Suprapubic skin (tissue), 4 donors: ENCODE measurements at regions not wholly inside any gene's neighbourhood (a gene's known extent, or its start where the extent isn't known, plus 50 kb on each side); places are given as distances from the start of the nearest gene placed in this dataset.

Experiments used
- DNase-seq, 2 donors: peaks; one replicate each; pipeline ENCODE4 v3.0.0-alpha.2; 2019; ENCODE audit warnings: low spot score in 2 of 2
- H3K27ac ChIP-seq: fragments of 200-600 bp; sonication (generic); one replicate; pipeline ENCODE4 v1.5.1; 2019
- H3K27me3 ChIP-seq: fragments of 200-600 bp; sonication (generic); one replicate; pipeline ENCODE4 v1.5.1; 2019
- H3K36me3 ChIP-seq: fragments of 200-600 bp; sonication (generic); one replicate; pipeline ENCODE4 v1.5.1; 2019
- H3K4me1 ChIP-seq: fragments of 200-600 bp; sonication (generic); one replicate; pipeline ENCODE4 v1.5.1; 2019
- H3K4me3 ChIP-seq: fragments of 200-600 bp; sonication (generic); one replicate; pipeline ENCODE4 v1.5.1; 2019; ENCODE audit warnings: mild to moderate bottlenecking
- H3K9me3 ChIP-seq: fragments of 200-600 bp; sonication (generic); one replicate; pipeline ENCODE4 v1.5.1; 2019
- CTCF ChIP-seq, 2 donors: fragments of 200-600 bp in 1 of 2; fragments of 450-650 bp in 1 of 2; sonication (generic) in 1 of 2; IDR thresholded peaks; one replicate each; pipeline ENCODE4 v1.5.1; 2016 to 2019; ENCODE audit warnings: antibody characterized with exemption in 2 of 2, mild to moderate bottlenecking in 1 of 2, moderate library complexity in 1 of 2
- EP300 ChIP-seq: sonication (generic); formaldehyde crosslinking; IDR thresholded peaks from one replicate; pipeline ENCODE4 v1.6.1; 2017; ENCODE audit warnings: antibody characterized with exemption
- POLR2A ChIP-seq, 2 donors: fragments of 450-650 bp; IDR thresholded peaks; one replicate each; pipeline ENCODE4 v1.6.1; 2017; ENCODE audit warnings: antibody characterized with exemption in 2 of 2, mild to moderate bottlenecking in 2 of 2, moderate library complexity in 2 of 2
- POLR2AphosphoS5 ChIP-seq, 3 donors: sonication (generic); formaldehyde crosslinking; IDR thresholded peaks; one replicate each; pipeline ENCODE4 v1.6.1; 2017; ENCODE audit warnings: antibody characterized with exemption in 3 of 3
- WGBS: methylation state at CpG from one replicate; pipeline ENCODE4 v1.1.5; 2018; 5-methylcytosine and 5-hydroxymethylcytosine counted together

GRCh38 chr10:43809211-43809930, 160.7 kb upstream of the ZNF32 start:
- no peaks in the 10 kb centered on the region for H3K27me3 ChIP-seq
- H3K27ac ChIP-seq = peak overlapping the region; percentile 54
- 53% methylated on average over 8 of the region's 8 CpGs for WGBS
- H3K4me1 ChIP-seq = peaks cover 13% of the 10 kb centered on the region
- TF ChIP-seq POLR2A (IDR thresholded peaks at IDR 0.05) (no peak), POLR2AphosphoS5 (IDR thresholded peaks at IDR 0.05) (no peak), EP300 (no peak), CTCF (IDR thresholded peaks at IDR 0.05) (no peak)
- H3K4me3 ChIP-seq = no peak overlapping the region
- no peaks in the 10 kb centered on the region for H3K36me3 ChIP-seq
- DNase-seq = no peak
- no peaks in the 10 kb centered on the region for H3K9me3 ChIP-seq

GRCh38 chr10:43808136-43808535, 159.5 kb upstream of the ZNF32 start:
- H3K4me1 ChIP-seq = peaks cover 13% of the 10 kb centered on the region
- no peaks in the 10 kb centered on the region for H3K36me3 ChIP-seq
- DNase-seq = no peak
- H3K9me3 ChIP-seq = no peaks in the 10 kb centered on the region
- H3K27me3 ChIP-seq = no peaks in the 10 kb centered on the region
- H3K4me3 ChIP-seq = no peak overlapping the region
- no peak overlapping the region for H3K27ac ChIP-seq
- TF ChIP-seq CTCF (IDR thresholded peaks at IDR 0.05) (no peak), POLR2A (IDR thresholded peaks at IDR 0.05) (no peak), POLR2AphosphoS5 (IDR thresholded peaks at IDR 0.05) (no peak), EP300 (no peak)
- 87% methylated on average over 3 of the region's 3 CpGs for WGBS

- DNase-seq = no peak
- Histone ChIP-seq H3K9me3 (no peaks in the 10 kb centered on the region), H3K27ac (no peak overlapping the region), H3K27me3 (no peaks in the 10 kb centered on the region), H3K36me3 (no peaks in the 10 kb centered on the region), H3K4me1 (peaks cover 13% of the 10 kb centered on the region), H3K4me3 (no peak overlapping the region)
- WGBS = 96% methylated on average over 13 of the region's 13 CpGs
- TF ChIP-seq POLR2AphosphoS5 (IDR thresholded peaks at IDR 0.05) (no peak), EP300 (no peak), CTCF (IDR thresholded peaks at IDR 0.05) (no peak), POLR2A (IDR thresholded peaks at IDR 0.05) (no peak)
Measured at GRCh38 chr10:43806831-43807640, 158.4 kb upstream of the ZNF32 start.

- no peaks in the 10 kb centered on the region for H3K9me3 ChIP-seq
- DNase-seq = no peak
- H3K27me3 ChIP-seq = peaks cover 6% of the 10 kb centered on the region
- H3K27ac ChIP-seq = no peak overlapping the region
- no peaks in the 10 kb centered on the region for H3K4me1 ChIP-seq
- WGBS = 64% methylated on average over 7 of the region's 7 CpGs
- H3K4me3 ChIP-seq = no peak overlapping the region
- H3K36me3 ChIP-seq = no peaks in the 10 kb centered on the region
- TF ChIP-seq EP300 = no peak
- no peak for TF ChIP-seq POLR2A (IDR thresholded peaks at IDR 0.05)
- TF ChIP-seq CTCF (IDR thresholded peaks at IDR 0.05) = no peak
- TF ChIP-seq POLR2AphosphoS5 (IDR thresholded peaks at IDR 0.05) = no peak
Measured at GRCh38 chr10:43803791-43804190, 155.1 kb upstream of the ZNF32 start.

- no peak for DNase-seq
- WGBS = 83% methylated on average over 6 of the region's 6 CpGs
- TF ChIP-seq EP300 (no peak), POLR2AphosphoS5 (IDR thresholded peaks at IDR 0.05) (no peak), CTCF (IDR thresholded peaks at IDR 0.05) (no peak), POLR2A (IDR thresholded peaks at IDR 0.05) (no peak)
Measured at GRCh38 chr10:43802988-43803696, 154.5 kb upstream of the ZNF32 start.

More at GRCh38 chr10:43802988-43803696, 154.5 kb upstream of the ZNF32 start:
- Histone ChIP-seq H3K9me3 (no peaks in the 10 kb centered on the region), H3K4me3 (no peak overlapping the region), H3K36me3 (no peaks in the 10 kb centered on the region), H3K27me3 (peaks cover 6% of the 10 kb centered on the region), H3K4me1 (no peaks in the 10 kb centered on the region), H3K27ac (no peak overlapping the region)
